H1 (cell line): ENCODE measurements at regions not wholly inside any gene's neighbourhood (a gene's known extent, or its start where the extent isn't known, plus 50 kb on each side); places are given as distances from the start of the nearest gene placed in this dataset.

Experiments used
- BACH1 ChIP-seq: IDR thresholded peaks from 2 replicates; pipeline ENCODE4 v1.6.1; 2012; ENCODE audit warnings: low read length, improper control_type of control experiment
- EGR1 ChIP-seq: IDR thresholded peaks from 2 replicates; pipeline ENCODE4 v1.6.1; 2011; ENCODE audit warnings: low read depth, low read length, borderline replicate concordance
- HDAC2 ChIP-seq, 2 experiments: fragments of 300-600 bp in 1 of 2; sonication (generic) in 1 of 2; IDR thresholded peaks; 2 replicates each; pipeline ENCODE4 v1.6.1; 2011 to 2012; ENCODE audit warnings: low read depth in 2 of 2, low read length in 2 of 2, mild to moderate bottlenecking in 2 of 2, moderate library complexity in 2 of 2, borderline replicate concordance in 1 of 2, inconsistent platforms in 1 of 2
- HDAC6 ChIP-seq: IDR thresholded peaks from one replicate; pipeline ENCODE4 v1.7.1; 2012; ENCODE audit warnings: low read depth, mild to moderate bottlenecking, inconsistent platforms, low read length, moderate library complexity
- KDM1A ChIP-seq: fragments of 200-600, 300-600 bp; sonication (generic); IDR thresholded peaks from 2 replicates; pipeline ENCODE4 v1.7.1; 2016; ENCODE audit warnings: mild to moderate bottlenecking, low read length, borderline replicate concordance
- KDM5A ChIP-seq: fragments of 200-600 bp; IDR thresholded peaks from 2 replicates; pipeline ENCODE4 v1.7.1; 2012; ENCODE audit warnings: mild to moderate bottlenecking, low read length, inconsistent platforms, mixed read lengths
- RAD21 ChIP-seq, 2 experiments: IDR thresholded peaks in 1 of 2; conservative IDR thresholded peaks in 1 of 2; 2 replicates each; pipeline ENCODE4 v1.6.1; 2011; ENCODE audit warnings: low read depth in 2 of 2, low read length in 2 of 2, improper control_type of control experiment in 1 of 2, inconsistent platforms in 1 of 2, mild to moderate bottlenecking in 1 of 2, moderate library complexity in 1 of 2
- SIN3A ChIP-seq, 2 experiments: IDR thresholded peaks in 1 of 2; conservative IDR thresholded peaks in 1 of 2; 2 replicates each; pipeline ENCODE4 v1.6.1; 2011 to 2012; ENCODE audit warnings: low read length in 2 of 2, improper control_type of control experiment in 1 of 2, low read depth in 1 of 2, mild to moderate bottlenecking in 1 of 2
- SP4 ChIP-seq: IDR thresholded peaks from 2 replicates; pipeline ENCODE4 v1.6.1; 2012; ENCODE audit warnings: low read length, inconsistent platforms
- TBP ChIP-seq: IDR thresholded peaks from 2 replicates; pipeline ENCODE4 v1.6.1; 2011; ENCODE audit warnings: low read depth, low read length, improper control_type of control experiment
- TF ChIP-seq, protein P1 (sequence below): fragments of 300-600 bp; sonication (generic); IDR thresholded peaks from 2 replicates; pipeline ENCODE4 v1.7.1; 2012; ENCODE audit warnings: low read length, moderate library complexity, mild to moderate bottlenecking, inconsistent platforms; ENCODE audit not compliant: insufficient replicate concordance
- TF ChIP-seq, protein P2 (sequence below): IDR thresholded peaks from 2 replicates; pipeline ENCODE4 v1.6.1; 2012; ENCODE audit warnings: inconsistent platforms

DNA sequence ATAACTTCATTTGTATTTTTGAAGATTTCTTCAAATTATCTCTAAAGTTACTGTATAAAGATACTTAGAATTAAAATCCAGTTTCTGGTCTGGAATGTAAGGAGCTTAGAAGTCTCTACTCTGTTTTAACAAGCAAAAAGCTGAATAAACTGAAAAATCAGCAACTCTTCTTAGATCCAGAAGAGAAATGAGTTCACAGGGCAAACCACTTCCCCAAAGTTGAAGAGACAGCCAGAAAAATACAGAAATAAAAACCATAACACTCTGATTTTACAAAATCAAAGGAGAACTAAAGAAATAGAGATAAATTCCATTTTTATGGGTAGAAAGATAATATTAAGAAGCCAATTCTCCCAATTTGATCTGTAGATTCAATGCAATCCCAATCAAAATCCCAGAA lies 1166.8 kb downstream of the ADGRL3 start (continued):
- TF ChIP-seq, protein P1, sequence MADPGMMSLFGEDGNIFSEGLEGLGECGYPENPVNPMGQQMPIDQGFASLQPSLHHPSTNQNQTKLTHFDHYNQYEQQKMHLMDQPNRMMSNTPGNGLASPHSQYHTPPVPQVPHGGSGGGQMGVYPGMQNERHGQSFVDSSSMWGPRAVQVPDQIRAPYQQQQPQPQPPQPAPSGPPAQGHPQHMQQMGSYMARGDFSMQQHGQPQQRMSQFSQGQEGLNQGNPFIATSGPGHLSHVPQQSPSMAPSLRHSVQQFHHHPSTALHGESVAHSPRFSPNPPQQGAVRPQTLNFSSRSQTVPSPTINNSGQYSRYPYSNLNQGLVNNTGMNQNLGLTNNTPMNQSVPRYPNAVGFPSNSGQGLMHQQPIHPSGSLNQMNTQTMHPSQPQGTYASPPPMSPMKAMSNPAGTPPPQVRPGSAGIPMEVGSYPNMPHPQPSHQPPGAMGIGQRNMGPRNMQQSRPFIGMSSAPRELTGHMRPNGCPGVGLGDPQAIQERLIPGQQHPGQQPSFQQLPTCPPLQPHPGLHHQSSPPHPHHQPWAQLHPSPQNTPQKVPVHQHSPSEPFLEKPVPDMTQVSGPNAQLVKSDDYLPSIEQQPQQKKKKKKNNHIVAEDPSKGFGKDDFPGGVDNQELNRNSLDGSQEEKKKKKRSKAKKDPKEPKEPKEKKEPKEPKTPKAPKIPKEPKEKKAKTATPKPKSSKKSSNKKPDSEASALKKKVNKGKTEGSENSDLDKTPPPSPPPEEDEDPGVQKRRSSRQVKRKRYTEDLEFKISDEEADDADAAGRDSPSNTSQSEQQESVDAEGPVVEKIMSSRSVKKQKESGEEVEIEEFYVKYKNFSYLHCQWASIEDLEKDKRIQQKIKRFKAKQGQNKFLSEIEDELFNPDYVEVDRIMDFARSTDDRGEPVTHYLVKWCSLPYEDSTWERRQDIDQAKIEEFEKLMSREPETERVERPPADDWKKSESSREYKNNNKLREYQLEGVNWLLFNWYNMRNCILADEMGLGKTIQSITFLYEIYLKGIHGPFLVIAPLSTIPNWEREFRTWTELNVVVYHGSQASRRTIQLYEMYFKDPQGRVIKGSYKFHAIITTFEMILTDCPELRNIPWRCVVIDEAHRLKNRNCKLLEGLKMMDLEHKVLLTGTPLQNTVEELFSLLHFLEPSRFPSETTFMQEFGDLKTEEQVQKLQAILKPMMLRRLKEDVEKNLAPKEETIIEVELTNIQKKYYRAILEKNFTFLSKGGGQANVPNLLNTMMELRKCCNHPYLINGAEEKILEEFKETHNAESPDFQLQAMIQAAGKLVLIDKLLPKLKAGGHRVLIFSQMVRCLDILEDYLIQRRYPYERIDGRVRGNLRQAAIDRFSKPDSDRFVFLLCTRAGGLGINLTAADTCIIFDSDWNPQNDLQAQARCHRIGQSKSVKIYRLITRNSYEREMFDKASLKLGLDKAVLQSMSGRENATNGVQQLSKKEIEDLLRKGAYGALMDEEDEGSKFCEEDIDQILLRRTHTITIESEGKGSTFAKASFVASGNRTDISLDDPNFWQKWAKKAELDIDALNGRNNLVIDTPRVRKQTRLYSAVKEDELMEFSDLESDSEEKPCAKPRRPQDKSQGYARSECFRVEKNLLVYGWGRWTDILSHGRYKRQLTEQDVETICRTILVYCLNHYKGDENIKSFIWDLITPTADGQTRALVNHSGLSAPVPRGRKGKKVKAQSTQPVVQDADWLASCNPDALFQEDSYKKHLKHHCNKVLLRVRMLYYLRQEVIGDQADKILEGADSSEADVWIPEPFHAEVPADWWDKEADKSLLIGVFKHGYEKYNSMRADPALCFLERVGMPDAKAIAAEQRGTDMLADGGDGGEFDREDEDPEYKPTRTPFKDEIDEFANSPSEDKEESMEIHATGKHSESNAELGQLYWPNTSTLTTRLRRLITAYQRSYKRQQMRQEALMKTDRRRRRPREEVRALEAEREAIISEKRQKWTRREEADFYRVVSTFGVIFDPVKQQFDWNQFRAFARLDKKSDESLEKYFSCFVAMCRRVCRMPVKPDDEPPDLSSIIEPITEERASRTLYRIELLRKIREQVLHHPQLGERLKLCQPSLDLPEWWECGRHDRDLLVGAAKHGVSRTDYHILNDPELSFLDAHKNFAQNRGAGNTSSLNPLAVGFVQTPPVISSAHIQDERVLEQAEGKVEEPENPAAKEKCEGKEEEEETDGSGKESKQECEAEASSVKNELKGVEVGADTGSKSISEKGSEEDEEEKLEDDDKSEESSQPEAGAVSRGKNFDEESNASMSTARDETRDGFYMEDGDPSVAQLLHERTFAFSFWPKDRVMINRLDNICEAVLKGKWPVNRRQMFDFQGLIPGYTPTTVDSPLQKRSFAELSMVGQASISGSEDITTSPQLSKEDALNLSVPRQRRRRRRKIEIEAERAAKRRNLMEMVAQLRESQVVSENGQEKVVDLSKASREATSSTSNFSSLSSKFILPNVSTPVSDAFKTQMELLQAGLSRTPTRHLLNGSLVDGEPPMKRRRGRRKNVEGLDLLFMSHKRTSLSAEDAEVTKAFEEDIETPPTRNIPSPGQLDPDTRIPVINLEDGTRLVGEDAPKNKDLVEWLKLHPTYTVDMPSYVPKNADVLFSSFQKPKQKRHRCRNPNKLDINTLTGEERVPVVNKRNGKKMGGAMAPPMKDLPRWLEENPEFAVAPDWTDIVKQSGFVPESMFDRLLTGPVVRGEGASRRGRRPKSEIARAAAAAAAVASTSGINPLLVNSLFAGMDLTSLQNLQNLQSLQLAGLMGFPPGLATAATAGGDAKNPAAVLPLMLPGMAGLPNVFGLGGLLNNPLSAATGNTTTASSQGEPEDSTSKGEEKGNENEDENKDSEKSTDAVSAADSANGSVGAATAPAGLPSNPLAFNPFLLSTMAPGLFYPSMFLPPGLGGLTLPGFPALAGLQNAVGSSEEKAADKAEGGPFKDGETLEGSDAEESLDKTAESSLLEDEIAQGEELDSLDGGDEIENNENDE = no peak
- TF ChIP-seq HDAC2 (IDR thresholded peaks at IDR 0.05; ENCODE audit: borderline replicate concordance in 1 of 2, low read depth in 2 of 2, low read length in 2 of 2) (no peak), RAD21 (IDR thresholded peaks at IDR 0.05 in 1 of 2, conservative IDR thresholded peaks at IDR 0.05 in 1 of 2; ENCODE audit: low read depth in 2 of 2, low read length in 2 of 2) (no peak), SIN3A (conservative IDR thresholded peaks at IDR 0.05 in 1 of 2, IDR thresholded peaks at IDR 0.05 in 1 of 2; ENCODE audit: low read depth in 1 of 2, low read length in 2 of 2) (no peak), KDM5A (no peak), KDM1A (no peak), HDAC6 (no peak), SP4 (no peak), BACH1 (no peak), EGR1 (no peak), TBP (no peak)
- TF ChIP-seq, protein P2, sequence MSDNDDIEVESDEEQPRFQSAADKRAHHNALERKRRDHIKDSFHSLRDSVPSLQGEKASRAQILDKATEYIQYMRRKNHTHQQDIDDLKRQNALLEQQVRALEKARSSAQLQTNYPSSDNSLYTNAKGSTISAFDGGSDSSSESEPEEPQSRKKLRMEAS = no peak
